Putamen (tissue), 1 donor: ENCODE measurements at regions not wholly inside any gene's neighbourhood (a gene's known extent, or its start where the extent isn't known, plus 50 kb on each side); places are given as distances from the start of the nearest gene placed in this dataset.

Experiments
- DNase-seq: peaks from one replicate; pipeline ENCODE4 v3.0.0-alpha.2; 2016; ENCODE audit warnings: low spot score

DNA sequence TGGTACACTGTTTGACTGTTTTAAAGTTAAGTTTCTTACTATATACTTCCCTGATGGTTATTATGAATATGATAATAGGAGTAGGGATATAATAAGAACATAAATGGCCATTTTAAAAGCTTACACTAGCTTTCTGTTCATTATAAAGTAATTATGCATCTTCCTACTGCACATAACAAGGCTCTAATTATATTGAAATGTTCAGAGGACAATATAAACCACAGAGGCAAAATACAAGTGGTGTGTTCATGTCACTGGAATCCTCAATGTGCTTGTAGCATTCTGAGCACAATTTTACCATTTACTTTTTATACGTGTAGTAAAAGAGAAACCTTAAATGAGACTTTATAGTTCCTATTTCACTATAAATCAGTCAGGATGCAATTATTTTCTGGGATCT is 268.3 kb downstream of the TMA16 start:
- DNase-seq: peak; percentile 15

GRCh38 chr4:163764569-163764968 is 270.1 kb downstream of the TMA16 start:
- DNase-seq: no peak

- no peak for DNase-seq
Observed at GRCh38 chr4:163768014-163768413, 273.5 kb downstream of the TMA16 start.

DNA sequence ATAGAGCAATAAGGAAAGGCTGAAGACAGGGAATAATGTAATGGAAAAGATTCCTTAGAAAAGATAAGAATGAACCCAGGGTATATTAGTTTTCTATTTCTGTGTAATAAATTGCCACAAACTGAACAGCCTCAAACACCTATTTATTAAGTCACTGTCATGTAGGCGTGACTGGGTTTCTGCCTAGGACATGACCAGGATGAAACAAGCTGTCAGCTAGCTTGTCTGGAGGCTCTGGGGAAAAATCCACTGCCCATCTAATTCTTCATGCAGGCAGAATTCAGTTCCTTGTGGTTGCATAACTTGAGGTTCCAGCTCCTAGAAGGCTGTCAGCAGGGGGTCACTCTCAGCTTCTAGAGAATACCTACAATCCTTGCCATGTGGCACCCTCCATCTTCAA is 277.7 kb downstream of the TMA16 start:
- DNase-seq: no peak

GRCh38 chr4:163773940-163774339 is 279.4 kb downstream of the TMA16 start:
- DNase-seq: no peak

DNA sequence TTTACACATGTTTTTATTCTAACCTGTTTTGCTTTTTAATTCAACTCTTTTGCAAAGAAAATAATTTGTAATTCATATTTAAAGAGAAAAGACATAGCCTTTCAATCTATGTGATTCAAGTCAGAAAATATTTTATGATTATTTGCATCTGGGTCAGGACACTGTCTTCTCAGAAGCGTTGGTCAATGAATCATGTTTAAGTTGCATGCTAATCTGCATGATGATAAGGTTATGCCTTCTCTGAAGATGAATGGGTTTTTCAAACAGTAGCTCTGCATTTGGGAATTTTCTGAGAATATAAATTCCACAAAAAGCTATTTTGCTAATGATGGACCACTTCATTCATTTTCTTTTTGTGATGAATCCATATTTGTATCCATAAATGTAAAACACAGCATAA is 282.5 kb downstream of the TMA16 start:
- DNase-seq: no peak

GRCh38 chr4:163781726-163782125 is 287.2 kb downstream of the TMA16 start:
- DNase-seq: no peak

GRCh38 chr4:163790231-163790630 is 295.7 kb downstream of the TMA16 start:
- no peak for DNase-seq

DNA sequence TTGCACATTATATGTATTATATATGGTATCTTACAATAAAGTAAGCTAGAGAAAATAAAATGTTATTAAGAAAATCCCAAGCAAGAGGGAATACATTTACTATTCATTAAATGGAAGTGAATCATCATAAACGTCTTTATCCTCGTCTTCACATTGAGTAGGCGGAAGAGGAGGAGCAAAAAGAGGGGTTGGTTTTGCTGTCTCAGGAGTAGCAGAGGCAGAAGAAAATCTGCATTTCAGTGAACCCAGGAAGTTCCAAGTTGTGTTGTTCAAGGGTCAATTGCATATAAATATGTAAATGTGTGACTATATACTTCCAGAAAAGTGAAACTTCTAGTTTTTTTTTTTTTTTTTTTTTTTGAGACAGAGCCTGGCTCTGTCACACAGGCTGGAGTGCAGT is 301.4 kb downstream of the TMA16 start:
- no peak for DNase-seq

DNA sequence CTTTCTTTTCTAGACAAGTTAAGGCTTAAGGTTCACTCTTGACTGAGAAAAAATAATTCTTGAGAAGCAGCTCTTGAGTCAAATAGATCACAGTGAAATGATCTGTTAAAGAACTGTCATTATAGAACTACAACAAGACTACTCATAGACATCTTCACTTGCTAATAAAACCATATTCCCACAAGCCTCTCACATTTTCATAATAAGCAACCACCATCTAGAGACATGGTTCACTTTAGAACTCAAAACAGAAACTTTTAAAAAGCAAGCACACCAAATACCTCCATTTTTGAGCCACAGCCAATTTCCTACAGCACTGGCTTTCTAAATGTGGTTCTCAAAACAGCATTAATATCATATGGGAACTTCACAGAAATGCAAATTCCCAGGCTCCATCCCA is 309.5 kb downstream of the TMA16 start:
- DNase-seq: no peak

DNA sequence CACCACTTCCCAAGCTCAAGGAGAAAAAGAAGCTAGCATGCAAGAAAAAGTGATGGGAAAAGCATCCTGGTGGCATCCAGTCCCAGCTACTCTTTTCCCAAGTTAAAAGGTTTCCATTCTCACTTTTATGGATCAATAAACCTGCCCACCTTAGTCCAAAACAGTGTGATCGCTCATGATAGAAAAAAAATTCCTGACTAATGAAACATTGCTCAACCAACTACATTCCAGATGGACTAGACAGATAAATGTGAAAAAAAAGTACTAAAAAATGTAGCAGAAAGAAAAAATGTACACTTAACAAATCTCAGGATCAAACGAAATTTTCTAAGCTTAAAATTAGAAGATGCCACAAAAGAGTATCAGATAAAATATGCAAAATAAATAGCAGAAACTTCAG is 312.2 kb downstream of the TMA16 start:
- no peak for DNase-seq

DNA sequence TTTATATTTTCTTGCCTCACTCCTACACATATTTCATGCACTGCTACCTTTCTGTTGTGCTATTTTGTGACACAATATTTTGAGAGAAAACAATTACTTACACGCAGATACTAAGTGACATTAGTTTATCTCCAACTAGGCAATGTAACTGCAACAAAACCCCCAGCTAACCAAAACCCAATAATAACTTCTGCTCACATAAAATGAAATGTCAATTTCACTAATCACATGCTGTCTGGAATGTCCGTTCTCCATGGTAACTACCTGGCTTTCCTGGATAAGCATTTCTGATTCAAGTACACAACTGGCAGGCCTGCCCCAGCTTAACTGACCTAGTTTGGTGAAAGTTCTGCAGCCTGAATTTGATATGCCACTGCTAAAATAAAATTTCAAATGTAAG is 313.5 kb downstream of the TMA16 start:
- no peak for DNase-seq

- DNase-seq: no peak
Observed at GRCh38 chr4:163810755-163811154, 316.3 kb downstream of the TMA16 start.

DNA sequence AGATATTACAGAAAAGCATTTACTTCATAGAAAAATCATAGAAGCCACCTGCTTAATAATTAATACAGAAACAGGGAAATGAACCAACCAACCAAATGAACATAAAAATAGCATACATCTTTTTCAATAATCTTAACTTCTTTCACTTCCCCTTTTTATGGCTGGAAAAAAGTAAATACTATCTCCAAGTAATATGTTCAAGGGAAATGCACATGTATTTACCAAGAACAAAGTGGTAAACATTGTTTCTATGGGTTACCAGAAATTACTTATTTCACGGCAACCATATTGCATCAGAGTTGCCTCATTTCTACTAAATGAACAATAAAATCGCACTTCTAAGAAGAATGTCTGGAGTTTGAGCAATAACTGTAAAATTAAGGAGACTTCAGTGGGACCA is 321.3 kb downstream of the TMA16 start:
- DNase-seq: no peak

GRCh38 chr4:163816494-163816893 is 322.0 kb downstream of the TMA16 start:
- no peak for DNase-seq

GRCh38 chr4:163818673-163819072 is 324.2 kb downstream of the TMA16 start:
- no peak for DNase-seq

- no peak for DNase-seq
Observed at GRCh38 chr4:163833669-163834068, 339.2 kb downstream of the TMA16 start.

- DNase-seq: no peak
Observed at GRCh38 chr4:163846008-163846407, 351.5 kb downstream of the TMA16 start.

- no peak for DNase-seq
Observed at GRCh38 chr4:163852246-163852645, 357.8 kb downstream of the TMA16 start.

GRCh38 chr4:163857903-163858302 is 363.4 kb downstream of the TMA16 start:
- no peak for DNase-seq

DNA sequence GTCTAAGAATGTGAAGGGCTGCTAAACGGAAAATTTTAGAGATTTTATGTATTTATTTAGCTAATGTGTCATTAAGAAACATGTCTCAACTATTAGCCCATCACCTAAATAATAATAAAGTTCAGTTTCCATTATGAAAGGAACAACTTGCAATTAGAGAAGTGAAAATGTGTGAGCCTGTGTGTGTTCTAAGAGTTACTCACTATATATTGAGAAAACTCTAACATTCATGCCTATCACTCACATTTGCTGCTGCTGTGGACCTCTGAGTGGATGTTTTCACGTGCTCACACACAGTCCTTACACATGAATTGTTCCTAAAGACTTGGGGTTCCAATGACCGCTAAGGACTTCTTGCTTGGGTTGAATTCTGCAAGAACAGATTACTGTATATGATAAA is 364.0 kb downstream of the TMA16 start:
- DNase-seq: no peak

DNA sequence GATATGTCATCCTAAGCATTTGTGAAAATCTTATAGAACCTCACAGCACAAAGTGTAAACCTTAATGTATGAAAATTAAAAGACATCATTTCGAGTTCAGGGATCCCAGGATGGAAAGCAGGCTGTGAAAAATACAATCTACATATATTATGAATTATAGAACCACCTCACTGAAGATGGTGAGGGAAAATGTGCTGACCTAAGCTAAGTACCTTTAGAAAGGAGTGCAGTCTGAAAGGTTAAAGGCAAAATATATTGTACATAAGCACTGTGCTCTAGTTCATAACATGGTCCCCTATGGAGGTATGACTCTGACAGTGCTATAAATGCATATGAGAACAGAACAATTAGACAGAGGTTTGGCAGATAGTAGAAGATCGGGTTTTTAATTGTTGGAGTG is 368.6 kb downstream of the TMA16 start:
- DNase-seq: no peak

GRCh38 chr4:163865010-163865409 is 370.5 kb downstream of the TMA16 start:
- no peak for DNase-seq

- DNase-seq: no peak
Observed at GRCh38 chr4:163866728-163867315, 372.3 kb downstream of the TMA16 start.

- DNase-seq: no peak
Observed at GRCh38 chr4:163868445-163868844, 374.0 kb downstream of the TMA16 start.
